Parathyroid adenoma (tissue), 2 donors: ENCODE measurements at regions not wholly inside any gene's neighbourhood (a gene's known extent, or its start where the extent isn't known, plus 50 kb on each side); places are given as distances from the start of the nearest gene placed in this dataset.

Source experiments
- H2AFZ ChIP-seq: fragments of 300-600 bp; sonication (generic); one replicate; pipeline ENCODE4 v1.7.0; 2017; ENCODE audit warnings: antibody characterized with exemption, mild to moderate bottlenecking
- H3K27ac ChIP-seq: fragments of 300-600 bp; sonication (generic); one replicate; pipeline ENCODE4 v1.7.0; 2017
- H3K27me3 ChIP-seq: fragments of 300-600 bp; sonication (generic); one replicate; pipeline ENCODE4 v1.7.0; 2017; ENCODE audit warnings: low read length; ENCODE audit not compliant: control insufficient read depth, insufficient read depth
- H3K36me3 ChIP-seq: fragments of 300-600 bp; sonication (generic); one replicate; pipeline ENCODE4 v1.7.0; 2017; ENCODE audit warnings: low read length; ENCODE audit not compliant: control insufficient read depth, insufficient read depth
- H3K4me1 ChIP-seq: fragments of 300-600 bp; sonication (generic); one replicate; pipeline ENCODE4 v1.7.0; 2017; ENCODE audit warnings: control low read depth
- H3K4me2 ChIP-seq: fragments of 300-600 bp; sonication (generic); one replicate; pipeline ENCODE4 v1.7.0; 2017; ENCODE audit warnings: low read length
- H3K4me3 ChIP-seq: fragments of 300-600 bp; sonication (generic); one replicate; pipeline ENCODE4 v1.7.0; 2017; ENCODE audit warnings: low read depth, low read length
- H3K79me2 ChIP-seq: fragments of 300-600 bp; sonication (generic); one replicate; pipeline ENCODE4 v1.7.0; 2017; ENCODE audit warnings: control low read depth
- H3K9ac ChIP-seq: fragments of 300-600 bp; sonication (generic); one replicate; pipeline ENCODE4 v1.7.0; 2017; ENCODE audit warnings: mild to moderate bottlenecking
- H3K9me3 ChIP-seq: fragments of 300-600 bp; sonication (generic); one replicate; pipeline ENCODE4 v1.7.0; 2017; ENCODE audit warnings: low read length; ENCODE audit not compliant: control insufficient read depth
- CTCF ChIP-seq: fragments of 300-600 bp; sonication (generic); IDR thresholded peaks from one replicate; pipeline ENCODE4 v1.7.0; 2017; ENCODE audit warnings: antibody characterized with exemption, mild to moderate bottlenecking
- donor health status: primary hyperparathyroidism.

GRCh38 chr18:78069784-78070664 is 820.4 kb downstream of the GALR1 start:
- no peaks in the 10 kb centered on the region for H3K9me3 ChIP-seq
- H3K4me1 ChIP-seq, result no peaks in the 10 kb centered on the region
- H3K36me3 ChIP-seq, result no peaks in the 10 kb centered on the region
- no peak overlapping the region for H3K4me3 ChIP-seq
- no peak overlapping the region for H3K9ac ChIP-seq
- no peak overlapping the region for H3K4me2 ChIP-seq
- no peak for TF ChIP-seq CTCF
- H3K27ac ChIP-seq, result no peak overlapping the region
- H2AFZ ChIP-seq, result no peak overlapping the region
- H3K79me2 ChIP-seq, result no peaks in the 10 kb centered on the region
- no peaks in the 10 kb centered on the region for H3K27me3 ChIP-seq

GRCh38 chr18:78071166-78071710 is 821.6 kb downstream of the GALR1 start:
- no peak overlapping the region for H3K27ac ChIP-seq
- H3K79me2 ChIP-seq, result no peaks in the 10 kb centered on the region
- H3K9ac ChIP-seq, result no peak overlapping the region
- no peak overlapping the region for H2AFZ ChIP-seq
- no peaks in the 10 kb centered on the region for H3K9me3 ChIP-seq
- no peaks in the 10 kb centered on the region for H3K27me3 ChIP-seq
- no peaks in the 10 kb centered on the region for H3K4me1 ChIP-seq
- no peak overlapping the region for H3K4me3 ChIP-seq
- no peaks in the 10 kb centered on the region for H3K36me3 ChIP-seq
- H3K4me2 ChIP-seq, result no peak overlapping the region
- no peak for TF ChIP-seq CTCF

GRCh38 chr18:78071776-78072175 is 822.1 kb downstream of the GALR1 start:
- Histone ChIP-seq H3K36me3 (no peaks in the 10 kb centered on the region), H3K79me2 (no peaks in the 10 kb centered on the region), H2AFZ (no peak overlapping the region), H3K4me1 (no peaks in the 10 kb centered on the region), H3K9ac (no peak overlapping the region), H3K4me3 (no peak overlapping the region), H3K27me3 (no peaks in the 10 kb centered on the region), H3K9me3 (no peaks in the 10 kb centered on the region), H3K4me2 (no peak overlapping the region), H3K27ac (no peak overlapping the region)
- no peak for TF ChIP-seq CTCF

GRCh38 chr18:78072375-78072774 is 822.7 kb downstream of the GALR1 start:
- H2AFZ ChIP-seq, result no peak overlapping the region
- no peak overlapping the region for H3K27ac ChIP-seq
- H3K79me2 ChIP-seq, result no peaks in the 10 kb centered on the region
- H3K4me3 ChIP-seq, result no peak overlapping the region
- no peaks in the 10 kb centered on the region for H3K4me1 ChIP-seq
- no peak overlapping the region for H3K4me2 ChIP-seq
- H3K9me3 ChIP-seq, result no peaks in the 10 kb centered on the region
- TF ChIP-seq CTCF, result no peak
- no peaks in the 10 kb centered on the region for H3K27me3 ChIP-seq
- no peaks in the 10 kb centered on the region for H3K36me3 ChIP-seq
- H3K9ac ChIP-seq, result no peak overlapping the region
